SU-DHL-6 (cell line): ENCODE measurements at regions not wholly inside any gene's neighbourhood (a gene's known extent, or its start where the extent isn't known, plus 50 kb on each side); places are given as distances from the start of the nearest gene placed in this dataset.
"Not testable (repeated sequence)": the region's sequence is repeated elsewhere in the genome, so short reads cannot be mapped to it uniquely, and the experiment has no call there.

Source experiments
- H2AFZ ChIP-seq: fragments of 200-600 bp; sonication (generic); 2 replicates; pipeline ENCODE4 v1.6.1; 2014; ENCODE audit warnings: low read depth, mild to moderate bottlenecking, moderate library complexity, mixed read lengths, antibody characterized with exemption, low read length; ENCODE audit not compliant: severe bottlenecking
- H3F3A ChIP-seq: fragments of 200-600 bp; shearing (Covaris generic); 2 replicates; pipeline ENCODE4 v1.6.0; 2016; ENCODE audit warnings: antibody characterized with exemption, mild to moderate bottlenecking; ENCODE audit not compliant: insufficient read depth
- H3K27ac ChIP-seq: fragments of 200-600 bp; sonication (generic); 2 replicates; pipeline ENCODE4 v1.5.1; 2016; ENCODE audit warnings: low read depth, mild to moderate bottlenecking, low read length, moderate library complexity, mixed read lengths
- H3K27me3 ChIP-seq: fragments of 200-600 bp; sonication (generic), shearing (Covaris generic); 2 replicates; pipeline ENCODE4 v1.6.0; 2014; ENCODE audit warnings: mild to moderate bottlenecking, low read length
- H3K36me3 ChIP-seq: fragments of 200-600 bp; sonication (generic); 2 replicates; pipeline ENCODE4 v1.6.1; 2014; ENCODE audit warnings: mild to moderate bottlenecking, low read length, mixed read lengths
- H3K4me2 ChIP-seq: fragments of 300-600, 200-600 bp; shearing (Covaris generic), sonication (generic); 2 replicates; pipeline ENCODE4 v1.6.0; 2014; ENCODE audit warnings: low read length, low read depth, mild to moderate bottlenecking; ENCODE audit not compliant: poor library complexity, severe bottlenecking
- H3K4me3 ChIP-seq: fragments of 200-600 bp; sonication (generic); 2 replicates; pipeline ENCODE4 v1.5.1; 2014; ENCODE audit warnings: antibody characterized with exemption, low read length, mild to moderate bottlenecking, mixed read lengths; ENCODE audit not compliant: insufficient read depth, poor library complexity, severe bottlenecking
- H3K79me2 ChIP-seq: fragments of 200-600 bp; sonication (generic); 2 replicates; pipeline ENCODE4 v1.6.1; 2014; ENCODE audit warnings: mild to moderate bottlenecking, low read length, moderate library complexity; ENCODE audit not compliant: insufficient read depth
- H3K9ac ChIP-seq: fragments of 200-600 bp; sonication (generic); 2 replicates; pipeline ENCODE4 v1.7.0; 2014; ENCODE audit warnings: mild to moderate bottlenecking, low read length
- H3K9me2 ChIP-seq: fragments of 200-600 bp; sonication (generic); replicated peaks from 2 replicates; pipeline ENCODE4 v1.6.1; 2014; ENCODE audit warnings: low read length; ENCODE audit not compliant: insufficient read depth
- H3K9me3 ChIP-seq: fragments of 200-600 bp; sonication (generic); 2 replicates; pipeline ENCODE4 v1.6.1; 2014; ENCODE audit warnings: low read length, mixed read lengths; ENCODE audit not compliant: insufficient read depth
- H4K20me1 ChIP-seq: fragments of 200-600 bp; sonication (generic); 2 replicates; pipeline ENCODE4 v1.6.1; 2014; ENCODE audit warnings: low read depth, mild to moderate bottlenecking, antibody characterized with exemption, low read length, moderate library complexity, mixed read lengths
- CTCF ChIP-seq: fragments of 200-600 bp; sonication (generic); IDR thresholded peaks from one replicate; pipeline ENCODE4 v1.5.1; 2017; ENCODE audit warnings: antibody characterized with exemption, mild to moderate bottlenecking, low read length, moderate library complexity; ENCODE audit not compliant: insufficient read depth, poor library complexity, severe bottlenecking
- EZH2phosphoT487 ChIP-seq: fragments of 200-600 bp; sonication (generic), shearing (Covaris generic); conservative IDR thresholded peaks from 2 replicates; pipeline ENCODE4 v1.6.1; 2018; ENCODE audit warnings: mild to moderate bottlenecking, antibody characterized with exemption, low read length, moderate library complexity, mixed read lengths

DNA sequence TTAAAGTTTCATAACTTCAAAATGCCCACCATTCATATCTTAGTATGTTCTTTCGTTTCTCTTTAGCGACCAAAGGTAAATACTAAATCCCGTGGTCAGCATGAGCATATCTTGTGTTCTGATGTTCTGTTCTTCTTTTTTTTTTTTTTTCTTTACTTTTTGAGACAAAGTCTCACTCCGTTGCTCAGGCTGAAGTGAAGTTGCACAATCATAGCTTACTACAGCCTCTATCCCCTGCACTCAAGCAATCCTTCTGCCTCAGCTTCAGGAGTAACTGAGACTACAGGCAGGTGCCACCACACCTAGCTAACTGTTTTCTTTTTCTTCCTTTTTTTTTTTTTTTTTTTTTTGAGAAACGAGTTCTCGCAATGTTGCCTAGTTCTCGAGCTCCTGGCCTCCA is 60.9 kb upstream of the ATP12A start:
- no peak overlapping the region for H3K4me3 ChIP-seq
- H2AFZ ChIP-seq: no peak overlapping the region

GRCh38 chr13:24622481-24623148 is 57.6 kb upstream of the ATP12A start:
- H3K36me3 ChIP-seq, H3K9ac ChIP-seq, H4K20me1 ChIP-seq, H3K4me3 ChIP-seq, H3K4me2 ChIP-seq, H3K9me3 ChIP-seq, H3F3A ChIP-seq, H2AFZ ChIP-seq, H3K27ac ChIP-seq, H3K79me2 ChIP-seq, H3K27me3 ChIP-seq, H3K9me2 ChIP-seq: not testable (repeated sequence)

More for the DNA sequence above, 60.9 kb upstream of the ATP12A start:
- no peaks in the 10 kb centered on the region for H3K36me3 ChIP-seq
- no peak for TF ChIP-seq EZH2phosphoT487
- no peak for TF ChIP-seq CTCF
- no peaks in the 10 kb centered on the region for H4K20me1 ChIP-seq
- no peaks in the 10 kb centered on the region for H3F3A ChIP-seq
- no peaks in the 10 kb centered on the region for H3K27me3 ChIP-seq
- no peaks in the 10 kb centered on the region for H3K9me3 ChIP-seq
- H3K27ac ChIP-seq: no peak overlapping the region
- H3K9ac ChIP-seq: no peak overlapping the region
- H3K79me2 ChIP-seq: no peaks in the 10 kb centered on the region
- H3K4me2 ChIP-seq: no peak overlapping the region
- no peaks in the 10 kb centered on the region for H3K9me2 ChIP-seq

GRCh38 chr13:24623149-24623665 is 57.0 kb upstream of the ATP12A start:
- TF ChIP-seq CTCF (no peak), EZH2phosphoT487 (no peak)
- no peak overlapping the region for H3K27ac ChIP-seq
- H3K9ac ChIP-seq: no peak overlapping the region
- no peak overlapping the region for H3K4me2 ChIP-seq
- H3K9me3 ChIP-seq: no peaks in the 10 kb centered on the region
- no peaks in the 10 kb centered on the region for H3F3A ChIP-seq
- no peaks in the 10 kb centered on the region for H3K9me2 ChIP-seq
- H3K27me3 ChIP-seq: no peaks in the 10 kb centered on the region
- no peaks in the 10 kb centered on the region for H3K36me3 ChIP-seq
- H3K79me2 ChIP-seq: no peaks in the 10 kb centered on the region
- H4K20me1 ChIP-seq: no peaks in the 10 kb centered on the region
- no peak overlapping the region for H3K4me3 ChIP-seq
- H2AFZ ChIP-seq: no peak overlapping the region

DNA sequence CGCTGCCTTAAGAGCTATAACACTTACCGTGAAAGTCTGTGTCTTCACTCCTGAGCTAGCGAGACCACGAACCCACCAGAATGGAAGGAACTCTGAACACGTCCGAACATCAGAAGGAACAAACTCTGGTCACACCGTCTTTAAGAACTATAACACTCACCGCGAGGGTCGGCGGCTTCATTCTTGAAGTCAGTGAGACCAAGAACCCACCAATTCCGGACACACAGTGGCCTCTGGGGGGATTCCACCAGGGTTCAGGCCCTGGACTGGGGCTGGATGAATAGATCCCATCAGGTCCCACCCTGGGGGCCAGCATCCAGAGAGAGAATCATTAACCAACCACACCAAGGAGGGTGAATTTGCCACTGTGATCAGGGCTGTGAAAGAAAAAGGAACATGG is 55.8 kb upstream of the ATP12A start:
- no peak overlapping the region for H3K4me2 ChIP-seq
- no peaks in the 10 kb centered on the region for H4K20me1 ChIP-seq
- no peaks in the 10 kb centered on the region for H3K9me2 ChIP-seq
- H3K27ac ChIP-seq: no peak overlapping the region
- no peaks in the 10 kb centered on the region for H3K36me3 ChIP-seq
- H3K9me3 ChIP-seq: no peaks in the 10 kb centered on the region
- H3F3A ChIP-seq: no peaks in the 10 kb centered on the region
- no peak overlapping the region for H3K4me3 ChIP-seq
- TF ChIP-seq CTCF: no peak
- no peak for TF ChIP-seq EZH2phosphoT487
- H3K27me3 ChIP-seq: no peaks in the 10 kb centered on the region
- no peak overlapping the region for H2AFZ ChIP-seq
- no peak overlapping the region for H3K9ac ChIP-seq
- no peaks in the 10 kb centered on the region for H3K79me2 ChIP-seq
